ENCODE measurements at regions not wholly inside any gene's neighbourhood (a gene's known extent, or its start where the extent isn't known, plus 50 kb on each side); places are given as distances from the start of the nearest gene placed in this dataset.

GRCh38 chr13:67343777-67344176 is 113.6 kb upstream of the PCDH9 start:
- TF ChIP-seq, protein P1, sequence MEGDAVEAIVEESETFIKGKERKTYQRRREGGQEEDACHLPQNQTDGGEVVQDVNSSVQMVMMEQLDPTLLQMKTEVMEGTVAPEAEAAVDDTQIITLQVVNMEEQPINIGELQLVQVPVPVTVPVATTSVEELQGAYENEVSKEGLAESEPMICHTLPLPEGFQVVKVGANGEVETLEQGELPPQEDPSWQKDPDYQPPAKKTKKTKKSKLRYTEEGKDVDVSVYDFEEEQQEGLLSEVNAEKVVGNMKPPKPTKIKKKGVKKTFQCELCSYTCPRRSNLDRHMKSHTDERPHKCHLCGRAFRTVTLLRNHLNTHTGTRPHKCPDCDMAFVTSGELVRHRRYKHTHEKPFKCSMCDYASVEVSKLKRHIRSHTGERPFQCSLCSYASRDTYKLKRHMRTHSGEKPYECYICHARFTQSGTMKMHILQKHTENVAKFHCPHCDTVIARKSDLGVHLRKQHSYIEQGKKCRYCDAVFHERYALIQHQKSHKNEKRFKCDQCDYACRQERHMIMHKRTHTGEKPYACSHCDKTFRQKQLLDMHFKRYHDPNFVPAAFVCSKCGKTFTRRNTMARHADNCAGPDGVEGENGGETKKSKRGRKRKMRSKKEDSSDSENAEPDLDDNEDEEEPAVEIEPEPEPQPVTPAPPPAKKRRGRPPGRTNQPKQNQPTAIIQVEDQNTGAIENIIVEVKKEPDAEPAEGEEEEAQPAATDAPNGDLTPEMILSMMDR (IDR thresholded peaks at IDR 0.05), result no peak
- Histone ChIP-seq H3K9me3 (peaks cover 0 to 4% (median 0%) of the 10 kb centered on the region in 11 donors), H3K27ac (no peak overlapping the region), H3K4me3 (no peak overlapping the region), H3K36me3 (no peaks in the 10 kb centered on the region), H3K4me1 (no peaks in the 10 kb centered on the region), H3K27me3 (no peaks in the 10 kb centered on the region)
- WGBS, 2 donors, result 64 to 86% methylated on average over 1 of the region's 1 CpG
- intact Hi-C loops (cut with DNase I), result no loop called here
- DNase-seq (no peak), ATAC-seq (no peak)

DNA sequence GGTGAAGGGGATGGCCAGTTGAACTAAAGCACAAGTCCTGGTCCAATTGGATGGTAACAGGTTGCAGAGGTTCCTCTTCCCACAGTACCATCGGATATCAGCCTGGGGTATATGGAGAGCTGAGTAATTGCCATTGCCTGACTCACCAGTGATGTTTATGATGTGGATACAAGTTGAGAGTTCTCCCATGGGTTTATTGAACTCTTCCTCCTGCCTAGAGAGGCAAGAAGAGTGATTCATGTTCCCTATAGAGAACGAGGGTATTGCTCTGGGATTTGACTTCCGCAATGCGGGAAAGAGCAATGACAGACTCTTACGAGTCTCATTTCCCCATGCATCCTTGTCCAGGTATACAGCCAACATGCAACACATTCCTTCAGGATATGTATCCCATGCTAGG is 111.3 kb upstream of the PCDH9 start:
- 74 to 76% methylated on average over 5 of the region's 5 CpGs for WGBS, 2 donors
- ATAC-seq (no peak), DNase-seq (no peak)
- TF ChIP-seq, protein P1 (IDR thresholded peaks at IDR 0.05), result no peak
- Histone ChIP-seq H3K9me3 (peaks cover 0 to 9% (median 0%) of the 10 kb centered on the region in 11 donors), H3K36me3 (no peaks in the 10 kb centered on the region), H3K4me3 (no peak overlapping the region), H3K27me3 (no peaks in the 10 kb centered on the region), H3K27ac (no peak overlapping the region), H3K4me1 (no peaks in the 10 kb centered on the region)
- intact Hi-C loops (cut with DNase I), result no loop called here

DNA sequence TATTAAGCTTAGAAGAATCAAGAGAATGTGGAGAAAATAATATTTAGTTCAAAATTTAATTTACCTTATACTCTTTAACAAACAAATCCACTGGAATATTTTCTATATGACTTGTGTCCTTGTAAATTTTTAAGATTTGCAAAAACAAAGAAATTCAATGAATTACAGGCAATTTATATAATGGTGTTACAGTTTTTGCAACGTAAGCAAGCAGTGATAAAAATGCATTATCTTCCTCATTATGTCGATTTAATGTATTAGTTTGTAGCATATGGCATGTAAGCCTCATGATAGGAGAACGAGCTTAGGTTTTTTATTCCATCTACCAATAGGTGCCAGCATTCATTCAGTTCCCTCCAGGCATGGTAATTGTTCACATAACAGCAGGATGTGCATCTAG is 100.0 kb upstream of the PCDH9 start:
- no peaks in the 10 kb centered on the region for H3K36me3 ChIP-seq
- no peaks in the 10 kb centered on the region for H3K9me3 ChIP-seq
- H3K4me1 ChIP-seq, result no peaks in the 10 kb centered on the region
- no peaks in the 10 kb centered on the region for H3K27me3 ChIP-seq
- TF ChIP-seq, protein P1 (IDR thresholded peaks at IDR 0.05), result no peak
- no peak for ATAC-seq
- intact Hi-C loops (cut with DNase I), result no loop called here
- no peak overlapping the region for H3K27ac ChIP-seq
- no peak overlapping the region for H3K4me3 ChIP-seq
- WGBS, 2 donors, result 74 to 81% methylated on average over 3 of the region's 3 CpGs
- no peak for DNase-seq

GRCh38 chr13:67328895-67329294 is 98.8 kb upstream of the PCDH9 start:
- no peak for DNase-seq
- intact Hi-C loops (cut with DNase I), result no loop called here
- no peaks in the 10 kb centered on the region for H3K9me3 ChIP-seq
- no peak overlapping the region for H3K4me3 ChIP-seq
- ATAC-seq, result no peak
- no peaks in the 10 kb centered on the region for H3K4me1 ChIP-seq
- H3K27ac ChIP-seq, result no peak overlapping the region
- H3K27me3 ChIP-seq, result no peaks in the 10 kb centered on the region
- TF ChIP-seq, protein P1 (IDR thresholded peaks at IDR 0.05), result no peak
- WGBS, 2 donors, result 63 to 75% methylated on average over 3 of the region's 3 CpGs
- H3K36me3 ChIP-seq, result no peaks in the 10 kb centered on the region

DNA sequence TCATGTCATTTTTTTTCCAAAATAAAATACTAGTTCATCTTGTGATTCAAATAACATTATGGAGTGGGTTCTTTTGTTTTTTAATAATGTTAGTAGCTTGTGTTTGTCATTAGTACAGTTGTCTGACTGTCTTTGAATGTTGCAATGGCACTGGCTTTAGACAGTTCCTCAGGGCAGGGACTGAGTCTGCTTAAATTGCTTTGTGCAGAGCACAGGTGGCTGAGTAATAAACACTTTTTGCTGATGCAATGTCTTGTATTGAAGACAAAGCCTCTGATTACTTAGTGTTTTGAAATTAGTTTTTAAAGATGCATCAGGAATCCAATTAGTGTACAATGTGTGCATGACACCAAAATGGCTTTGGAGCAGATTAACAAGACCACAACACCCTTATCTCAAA is 88.7 kb upstream of the PCDH9 start:
- Histone ChIP-seq H3K9me3 (peaks cover 0 to 3% (median 0%) of the 10 kb centered on the region in 11 donors), H3K4me1 (no peaks in the 10 kb centered on the region), H3K36me3 (no peaks in the 10 kb centered on the region), H3K27ac (no peak overlapping the region), H3K27me3 (no peaks in the 10 kb centered on the region), H3K4me3 (no peak overlapping the region)
- ATAC-seq (no peak), DNase-seq (no peak)
- TF ChIP-seq, protein P1 (IDR thresholded peaks at IDR 0.05), result no peak
- intact Hi-C loops (cut with DNase I), result no loop called here

Measured in heart right ventricle (tissue), 16 donors.